ENCODE measurements at regions not wholly inside any gene's neighbourhood (a gene's known extent, or its start where the extent isn't known, plus 50 kb on each side); places are given as distances from the start of the nearest gene placed in this dataset.
"Not testable (repeated sequence)": the region's sequence is repeated elsewhere in the genome, so short reads cannot be mapped to it uniquely, and the experiment has no call there.

DNA sequence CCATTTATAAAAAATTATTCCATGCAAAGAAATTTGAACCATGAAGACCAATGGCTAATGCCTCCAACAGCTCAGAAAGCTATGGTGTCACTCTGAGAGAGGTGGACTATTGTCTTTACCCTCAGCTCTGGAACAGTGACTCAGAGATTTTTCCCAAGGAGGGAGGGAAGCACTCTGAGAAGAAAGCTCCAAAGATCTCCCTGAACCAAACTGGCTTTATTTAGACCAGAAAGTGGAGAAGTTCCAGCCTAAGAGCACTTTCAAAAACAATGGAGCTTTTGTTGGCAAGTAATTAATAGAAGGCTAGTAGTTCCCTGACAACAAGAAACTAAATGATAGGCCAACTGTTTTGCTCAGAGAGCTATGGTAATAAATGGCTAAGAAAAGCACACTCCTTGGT is 599.9 kb upstream of the MDGA2 start:
- TF ChIP-seq ZNF274 (IDR thresholded peaks at IDR 0.05; ENCODE audit: low read depth, low read length) (no peak), SUZ12 (IDR thresholded peaks at IDR 0.05; ENCODE audit: extremely low read depth, insufficient read depth, insufficient read length) (no peak), YY1 (IDR thresholded peaks at IDR 0.05; ENCODE audit: insufficient read depth, insufficient read length) (no peak)
- Histone ChIP-seq H3K9me3 (ENCODE audit: insufficient read depth, low read length) (no peaks in the 10 kb centered on the region), H3K4me1 (ENCODE audit: insufficient read depth, insufficient read length) (no peaks in the 10 kb centered on the region), H3K36me3 (ENCODE audit: insufficient read depth, insufficient read length, low read length) (no peaks in the 10 kb centered on the region), H3K4me3 (ENCODE audit: insufficient read length, low read depth) (no peak overlapping the region), H3K27me3 (ENCODE audit: insufficient read depth, insufficient read length) (no peaks in the 10 kb centered on the region), H3K9ac (ENCODE audit: insufficient read length, low read depth) (no peak overlapping the region)
- DNase-seq (ENCODE audit: low read depth, low spot score), result no peak

GRCh38 chr14:48274826-48275225 is 599.4 kb upstream of the MDGA2 start:
- Histone ChIP-seq H3K4me1 (ENCODE audit: insufficient read depth, insufficient read length) (no peaks in the 10 kb centered on the region), H3K27me3 (ENCODE audit: insufficient read depth, insufficient read length) (no peaks in the 10 kb centered on the region), H3K9ac (ENCODE audit: insufficient read length, low read depth) (no peak overlapping the region), H3K36me3 (ENCODE audit: insufficient read depth, insufficient read length, low read length) (no peaks in the 10 kb centered on the region), H3K4me3 (ENCODE audit: insufficient read length, low read depth) (no peak overlapping the region), H3K9me3 (ENCODE audit: insufficient read depth, low read length) (no peaks in the 10 kb centered on the region)
- DNase-seq (ENCODE audit: low read depth, low spot score), result no peak
- TF ChIP-seq YY1 (IDR thresholded peaks at IDR 0.05; ENCODE audit: insufficient read depth, insufficient read length) (no peak), SUZ12 (IDR thresholded peaks at IDR 0.05; ENCODE audit: extremely low read depth, insufficient read depth, insufficient read length) (no peak), ZNF274 (IDR thresholded peaks at IDR 0.05; ENCODE audit: low read depth, low read length) (no peak)

DNA sequence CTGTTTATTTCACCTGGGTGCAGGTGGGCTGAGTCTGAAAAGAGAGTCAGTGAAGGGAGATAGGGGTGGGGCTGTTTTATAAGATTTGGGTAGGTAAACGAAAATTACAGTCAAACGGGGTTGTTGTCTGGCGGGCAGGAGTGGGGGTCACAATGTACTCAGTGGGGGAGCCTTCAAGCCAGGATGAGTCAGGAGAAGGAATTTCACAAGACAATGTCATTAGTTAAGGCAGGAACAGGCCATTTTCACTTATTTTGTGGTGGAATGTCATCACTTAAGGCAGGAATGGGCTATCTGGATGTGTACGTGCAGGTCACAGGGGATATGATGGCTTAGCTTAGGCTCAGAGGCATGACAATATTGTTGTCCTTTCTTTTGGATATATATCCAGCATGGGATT is 592.5 kb upstream of the MDGA2 start:
- H3K27me3 ChIP-seq (ENCODE audit: insufficient read depth, insufficient read length); H3K4me1 ChIP-seq (ENCODE audit: insufficient read depth, insufficient read length); H3K9me3 ChIP-seq (ENCODE audit: insufficient read depth, low read length); DNase-seq (ENCODE audit: low read depth, low spot score); H3K36me3 ChIP-seq (ENCODE audit: insufficient read depth, insufficient read length, low read length); H3K4me3 ChIP-seq (ENCODE audit: insufficient read length, low read depth); H3K9ac ChIP-seq (ENCODE audit: insufficient read length, low read depth): not testable (repeated sequence)

DNA sequence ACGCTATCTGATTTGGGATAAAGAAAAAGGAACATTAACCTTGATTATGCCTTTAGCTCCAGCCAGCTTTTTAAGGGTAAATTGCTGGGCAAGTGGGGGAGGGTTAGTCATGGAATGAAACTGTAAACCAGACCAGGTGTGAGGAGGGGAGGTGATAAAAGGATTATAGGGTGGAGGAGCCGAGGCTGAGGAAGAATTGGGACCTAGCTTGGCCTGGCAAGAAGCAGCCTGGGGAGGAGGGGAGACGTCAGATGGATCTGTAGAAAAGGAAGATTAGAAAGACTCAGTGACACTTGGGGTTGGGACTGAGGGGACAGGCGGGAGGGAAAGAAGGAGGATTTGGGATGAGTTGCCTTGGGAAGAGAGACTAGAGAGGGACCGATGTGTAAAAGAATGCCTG is 590.8 kb upstream of the MDGA2 start:
- H3K9me3 ChIP-seq (ENCODE audit: insufficient read depth, low read length); H3K4me3 ChIP-seq (ENCODE audit: insufficient read length, low read depth); H3K9ac ChIP-seq (ENCODE audit: insufficient read length, low read depth); H3K4me1 ChIP-seq (ENCODE audit: insufficient read depth, insufficient read length); H3K36me3 ChIP-seq (ENCODE audit: insufficient read depth, insufficient read length, low read length); H3K27me3 ChIP-seq (ENCODE audit: insufficient read depth, insufficient read length); DNase-seq (ENCODE audit: low read depth, low spot score): not testable (repeated sequence)

- Histone ChIP-seq H3K27me3 (ENCODE audit: insufficient read depth, insufficient read length) (no peaks in the 10 kb centered on the region), H3K9me3 (ENCODE audit: insufficient read depth, low read length) (no peaks in the 10 kb centered on the region), H3K4me3 (ENCODE audit: insufficient read length, low read depth) (no peak overlapping the region), H3K4me1 (ENCODE audit: insufficient read depth, insufficient read length) (no peaks in the 10 kb centered on the region), H3K9ac (ENCODE audit: insufficient read length, low read depth) (no peak overlapping the region), H3K36me3 (ENCODE audit: insufficient read depth, insufficient read length, low read length) (no peaks in the 10 kb centered on the region)
- TF ChIP-seq ZNF274 (IDR thresholded peaks at IDR 0.05; ENCODE audit: low read depth, low read length) (no peak), YY1 (IDR thresholded peaks at IDR 0.05; ENCODE audit: insufficient read depth, insufficient read length) (no peak), SUZ12 (IDR thresholded peaks at IDR 0.05; ENCODE audit: extremely low read depth, insufficient read depth, insufficient read length) (no peak)
- DNase-seq (ENCODE audit: low read depth, low spot score), result no peak
Measured at GRCh38 chr14:48261436-48261835, 586.0 kb upstream of the MDGA2 start.

DNA sequence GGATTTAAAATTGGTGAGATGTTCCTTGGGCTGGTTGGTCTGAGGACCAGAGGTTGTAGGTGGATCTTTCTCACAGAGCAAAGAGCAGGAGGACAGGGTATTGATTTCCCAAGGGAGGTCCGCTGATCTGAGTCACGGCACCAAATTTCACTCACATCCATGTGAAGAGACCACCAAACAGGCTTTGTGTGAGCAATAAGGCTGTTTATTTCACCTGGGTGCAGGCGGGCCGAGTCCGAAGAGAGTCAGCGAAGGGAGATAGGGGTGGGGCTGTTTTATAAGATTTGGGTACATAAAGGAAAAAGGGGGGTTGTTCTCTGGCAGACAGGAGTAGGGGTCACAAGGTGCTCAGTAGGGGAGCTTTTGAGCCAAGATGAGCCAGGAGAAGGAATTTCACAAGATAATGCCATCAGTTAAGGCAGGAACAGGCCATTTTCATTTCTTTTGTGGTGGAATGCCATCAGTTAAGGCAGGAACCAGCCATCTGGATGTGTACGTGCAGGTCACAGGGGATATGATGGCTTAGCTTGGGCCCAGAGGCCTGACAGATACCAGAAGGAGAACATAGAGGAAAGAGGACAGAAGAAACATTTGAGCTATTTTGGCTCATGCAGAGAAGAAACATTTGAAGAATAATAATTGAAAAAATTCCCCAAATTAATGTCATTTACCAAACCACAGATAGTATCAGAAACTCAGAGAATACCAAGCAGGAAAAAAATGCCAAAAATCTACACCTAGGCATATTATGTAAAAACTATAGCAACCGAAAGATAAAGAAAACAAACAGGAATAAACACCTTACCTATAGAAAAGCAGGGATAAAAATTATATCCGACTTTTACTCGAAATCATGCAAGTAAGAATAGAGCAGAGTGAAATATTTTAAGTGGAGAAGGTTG is 585.2 kb upstream of the MDGA2 start:
- not testable (repeated sequence) for H3K4me3 ChIP-seq (ENCODE audit: insufficient read length, low read depth); H3K9ac ChIP-seq (ENCODE audit: insufficient read length, low read depth); H3K27me3 ChIP-seq (ENCODE audit: insufficient read depth, insufficient read length); H3K9me3 ChIP-seq (ENCODE audit: insufficient read depth, low read length); H3K36me3 ChIP-seq (ENCODE audit: insufficient read depth, insufficient read length, low read length); H3K4me1 ChIP-seq (ENCODE audit: insufficient read depth, insufficient read length); DNase-seq (ENCODE audit: low read depth, low spot score)

DNA sequence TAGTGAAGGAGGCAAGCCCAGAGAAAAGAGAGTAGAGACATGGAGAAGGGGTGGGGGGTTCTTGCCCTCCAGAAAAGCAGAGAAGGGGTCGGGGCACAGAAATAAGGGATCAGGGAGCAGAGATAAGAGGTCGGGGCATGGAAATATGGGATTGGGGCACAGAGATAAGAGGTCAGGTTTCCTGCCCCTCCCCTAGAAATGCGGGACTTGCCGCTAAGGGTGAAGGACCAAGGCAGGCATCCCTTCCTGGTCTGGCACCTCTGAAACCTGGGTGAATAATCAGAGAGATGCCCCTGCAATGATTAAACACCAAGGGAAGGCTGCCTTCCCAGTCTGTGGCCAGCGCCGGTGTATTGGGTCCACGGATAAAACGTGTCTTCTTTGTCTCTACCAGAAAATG is 584.5 kb upstream of the MDGA2 start:
- not testable (repeated sequence) for H3K9me3 ChIP-seq (ENCODE audit: insufficient read depth, low read length); DNase-seq (ENCODE audit: low read depth, low spot score); H3K27me3 ChIP-seq (ENCODE audit: insufficient read depth, insufficient read length); H3K36me3 ChIP-seq (ENCODE audit: insufficient read depth, insufficient read length, low read length); H3K9ac ChIP-seq (ENCODE audit: insufficient read length, low read depth); H3K4me3 ChIP-seq (ENCODE audit: insufficient read length, low read depth); H3K4me1 ChIP-seq (ENCODE audit: insufficient read depth, insufficient read length)

GRCh38 chr14:48259232-48259631 is 583.8 kb upstream of the MDGA2 start:
- not testable (repeated sequence) for H3K9me3 ChIP-seq (ENCODE audit: insufficient read depth, low read length); H3K36me3 ChIP-seq (ENCODE audit: insufficient read depth, insufficient read length, low read length); H3K27me3 ChIP-seq (ENCODE audit: insufficient read depth, insufficient read length); H3K4me3 ChIP-seq (ENCODE audit: insufficient read length, low read depth); H3K4me1 ChIP-seq (ENCODE audit: insufficient read depth, insufficient read length); H3K9ac ChIP-seq (ENCODE audit: insufficient read length, low read depth); DNase-seq (ENCODE audit: low read depth, low spot score)

DNA sequence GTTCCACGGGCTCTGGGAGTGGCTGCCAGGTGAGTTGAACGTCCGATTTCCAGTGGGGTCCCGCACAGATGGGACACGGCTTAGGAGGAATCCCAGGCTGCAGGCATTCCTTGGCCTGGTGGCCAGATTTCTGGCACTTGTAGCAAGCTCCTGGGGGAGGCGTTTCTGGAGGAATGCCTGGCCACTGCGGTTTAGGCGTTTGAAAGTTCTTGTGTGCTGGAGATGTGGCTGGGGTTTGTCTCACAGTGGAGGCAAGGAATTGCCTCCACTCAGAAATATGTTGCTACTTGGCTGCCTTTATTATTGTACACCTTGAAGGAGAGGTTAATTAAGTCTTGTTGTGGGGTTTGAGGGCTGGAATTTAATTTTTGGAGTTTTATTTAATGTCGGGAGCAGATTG is 583.3 kb upstream of the MDGA2 start:
- not testable (repeated sequence) for H3K9ac ChIP-seq (ENCODE audit: insufficient read length, low read depth); H3K9me3 ChIP-seq (ENCODE audit: insufficient read depth, low read length); H3K4me3 ChIP-seq (ENCODE audit: insufficient read length, low read depth); DNase-seq (ENCODE audit: low read depth, low spot score); H3K27me3 ChIP-seq (ENCODE audit: insufficient read depth, insufficient read length); H3K36me3 ChIP-seq (ENCODE audit: insufficient read depth, insufficient read length, low read length); H3K4me1 ChIP-seq (ENCODE audit: insufficient read depth, insufficient read length)
